ENCODE measurements at regions not wholly inside any gene's neighbourhood (a gene's known extent, or its start where the extent isn't known, plus 50 kb on each side); places are given as distances from the start of the nearest gene placed in this dataset.
"Not testable (repeated sequence)": the region's sequence is repeated elsewhere in the genome, so short reads cannot be mapped to it uniquely, and the experiment has no call there.

GRCh38 chr6:144955859-144956258 lies 670.7 kb downstream of the UTRN start:
- H3K4me3 ChIP-seq: no peak overlapping the region
- no peaks in the 10 kb centered on the region for H3K27me3 ChIP-seq (replicated peaks; ENCODE audit: insufficient read depth)
- no peaks in the 10 kb centered on the region for H3K4me1 ChIP-seq (ENCODE audit: control insufficient read depth in 1 of 2, low read depth in 2 of 2)
- ATAC-seq (ENCODE audit: insufficient number of reproducible peaks, low FRiP score, low read depth) (no peak), DNase-seq (ENCODE audit: low spot score) (no peak)
- H3K27ac ChIP-seq: no peak overlapping the region
- H3K9me3 ChIP-seq: no peaks in the 10 kb centered on the region
- H3K36me3 ChIP-seq: no peaks in the 10 kb centered on the region
- TF ChIP-seq CTCF (IDR thresholded peaks at IDR 0.05): no peak

GRCh38 chr6:144956697-144957096 lies 671.6 kb downstream of the UTRN start:
- DNase-seq (ENCODE audit: low spot score); H3K4me3 ChIP-seq; H3K36me3 ChIP-seq; H3K4me1 ChIP-seq (ENCODE audit: control insufficient read depth in 1 of 2, low read depth in 2 of 2); H3K27me3 ChIP-seq (replicated peaks; ENCODE audit: insufficient read depth); H3K9me3 ChIP-seq; ATAC-seq (ENCODE audit: insufficient number of reproducible peaks, low FRiP score, low read depth); H3K27ac ChIP-seq: not testable (repeated sequence)

- Histone ChIP-seq H3K36me3 (no peaks in the 10 kb centered on the region), H3K4me3 (no peak overlapping the region), H3K27ac (no peak overlapping the region), H3K9me3 (no peaks in the 10 kb centered on the region), H3K4me1 (ENCODE audit: control insufficient read depth in 1 of 2, low read depth in 2 of 2) (no peaks in the 10 kb centered on the region), H3K27me3 (replicated peaks; ENCODE audit: insufficient read depth) (no peaks in the 10 kb centered on the region)
- ATAC-seq (ENCODE audit: insufficient number of reproducible peaks, low FRiP score, low read depth) (no peak), DNase-seq (ENCODE audit: low spot score) (no peak)
- TF ChIP-seq CTCF (IDR thresholded peaks at IDR 0.05): no peak
Observed at GRCh38 chr6:144957236-144957937, 672.3 kb downstream of the UTRN start.

GRCh38 chr6:144969154-144969553 lies 684.0 kb downstream of the UTRN start:
- no peak overlapping the region for H3K4me3 ChIP-seq
- H3K4me1 ChIP-seq (ENCODE audit: control insufficient read depth in 1 of 2, low read depth in 2 of 2): no peaks in the 10 kb centered on the region
- no peak for ATAC-seq (ENCODE audit: insufficient number of reproducible peaks, low FRiP score, low read depth)
- DNase-seq (ENCODE audit: low spot score): no peak
- no peak overlapping the region for H3K27ac ChIP-seq
- no peaks in the 10 kb centered on the region for H3K27me3 ChIP-seq (replicated peaks; ENCODE audit: insufficient read depth)
- no peaks in the 10 kb centered on the region for H3K36me3 ChIP-seq
- H3K9me3 ChIP-seq: no peaks in the 10 kb centered on the region
- TF ChIP-seq CTCF (IDR thresholded peaks at IDR 0.05): no peak

GRCh38 chr6:144969602-144970272 lies 684.6 kb downstream of the UTRN start:
- no peaks in the 10 kb centered on the region for H3K4me1 ChIP-seq (ENCODE audit: control insufficient read depth in 1 of 2, low read depth in 2 of 2)
- ATAC-seq (ENCODE audit: insufficient number of reproducible peaks, low FRiP score, low read depth) (no peak), DNase-seq (ENCODE audit: low spot score) (no peak)
- H3K36me3 ChIP-seq: no peaks in the 10 kb centered on the region
- no peak overlapping the region for H3K27ac ChIP-seq
- H3K4me3 ChIP-seq: no peak overlapping the region
- TF ChIP-seq CTCF (IDR thresholded peaks at IDR 0.05): no peak
- H3K27me3 ChIP-seq (replicated peaks; ENCODE audit: insufficient read depth): no peaks in the 10 kb centered on the region
- H3K9me3 ChIP-seq: no peaks in the 10 kb centered on the region

- not testable (repeated sequence) for H3K36me3 ChIP-seq; H3K27ac ChIP-seq; H3K4me3 ChIP-seq; H3K27me3 ChIP-seq (replicated peaks; ENCODE audit: insufficient read depth); ATAC-seq (ENCODE audit: insufficient number of reproducible peaks, low FRiP score, low read depth); DNase-seq (ENCODE audit: low spot score); H3K4me1 ChIP-seq (ENCODE audit: control insufficient read depth in 1 of 2, low read depth in 2 of 2); H3K9me3 ChIP-seq
Observed at GRCh38 chr6:144977250-144977864, 692.2 kb downstream of the UTRN start.
